Mesenchymal stem cell (in vitro differentiated cells and primary cell): ENCODE measurements at regions not wholly inside any gene's neighbourhood (a gene's known extent, or its start where the extent isn't known, plus 50 kb on each side); places are given as distances from the start of the nearest gene placed in this dataset.

Source experiments
- DNase-seq: peaks from one replicate; pipeline ENCODE4 v3.0.0-alpha.2; 2013
- H2AFZ ChIP-seq: one replicate; pipeline ENCODE4 v1.6.1; 2013; ENCODE audit warnings: low read depth, mild to moderate bottlenecking, control low read depth, inconsistent platforms, low read length, moderate library complexity
- H2AK5ac ChIP-seq: 2 replicates; pipeline ENCODE4 v1.6.1; 2013; ENCODE audit warnings: low read length, moderate library complexity, mild to moderate bottlenecking, inconsistent platforms; ENCODE audit not compliant: severe bottlenecking
- H2BK120ac ChIP-seq: one replicate; pipeline ENCODE4 v1.6.1; 2013; ENCODE audit warnings: low read depth, mild to moderate bottlenecking, inconsistent platforms, low read length, moderate library complexity
- H2BK12ac ChIP-seq, 2 experiments: one replicate each; pipeline ENCODE4 v1.6.1; 2013; ENCODE audit warnings: inconsistent platforms in 2 of 2, low read length in 2 of 2, mild to moderate bottlenecking in 2 of 2, moderate library complexity in 2 of 2, control low read depth in 1 of 2
- H2BK15ac ChIP-seq: one replicate; pipeline ENCODE4 v1.6.1; 2013; ENCODE audit warnings: mild to moderate bottlenecking, low read depth, inconsistent platforms; ENCODE audit not compliant: poor library complexity, severe bottlenecking
- H2BK5ac ChIP-seq: 2 replicates; pipeline ENCODE4 v1.6.1; 2013; ENCODE audit warnings: low read depth, mild to moderate bottlenecking, low read length, control low read depth, inconsistent platforms; ENCODE audit not compliant: poor library complexity, severe bottlenecking
- H3K14ac ChIP-seq, 2 experiments: one replicate each; pipeline ENCODE4 v1.6.1; 2013; ENCODE audit warnings: inconsistent platforms in 2 of 2, low read length in 2 of 2, control low read depth in 1 of 2, mild to moderate bottlenecking in 1 of 2, moderate library complexity in 1 of 2
- H3K18ac ChIP-seq, 2 experiments: one replicate each; pipeline ENCODE4 v1.6.1; 2013; ENCODE audit warnings: inconsistent platforms in 2 of 2, low read length in 2 of 2, control low read depth in 1 of 2, low read depth in 1 of 2, mild to moderate bottlenecking in 1 of 2
- H3K23ac ChIP-seq, 2 experiments: one replicate each; pipeline ENCODE4 v1.6.1; 2013; ENCODE audit warnings: inconsistent platforms in 2 of 2, low read length in 2 of 2, mild to moderate bottlenecking in 2 of 2, moderate library complexity in 2 of 2, control low read depth in 1 of 2
- H3K27ac ChIP-seq: 2 replicates; pipeline ENCODE4 v1.5.1; 2013; ENCODE audit warnings: mild to moderate bottlenecking, moderate library complexity, low read length, control low read depth, inconsistent platforms; ENCODE audit not compliant: poor library complexity, severe bottlenecking
- H3K27me3 ChIP-seq, 2 experiments: 2 replicates each; pipeline versions ENCODE4 v1.6.1 to v1.7.0; 2013; ENCODE audit warnings: low read length in 2 of 2, mild to moderate bottlenecking in 2 of 2, moderate library complexity in 2 of 2, control low read depth in 1 of 2, inconsistent platforms in 1 of 2; ENCODE audit not compliant: control insufficient read depth in 1 of 2, insufficient read depth in 1 of 2
- H3K36me3 ChIP-seq, 2 experiments: 2 replicates each; pipeline versions ENCODE4 v1.6.1 to v1.7.0; 2013; ENCODE audit warnings: low read length in 2 of 2, control low read depth in 1 of 2, inconsistent platforms in 1 of 2, low read depth in 1 of 2, mild to moderate bottlenecking in 1 of 2; ENCODE audit not compliant: insufficient read depth in 2 of 2, control insufficient read depth in 1 of 2
- H3K4ac ChIP-seq, 2 experiments: one replicate each; pipeline ENCODE4 v1.6.1; 2013; ENCODE audit warnings: inconsistent platforms in 2 of 2, low read length in 2 of 2, mild to moderate bottlenecking in 2 of 2, moderate library complexity in 2 of 2, control low read depth in 1 of 2, low read depth in 1 of 2
- H3K4me1 ChIP-seq: 2 replicates; pipeline ENCODE4 v1.6.1; 2013; ENCODE audit warnings: low read depth, low read length, control low read depth; ENCODE audit not compliant: control insufficient read depth, insufficient read depth
- H3K4me2 ChIP-seq: 2 replicates; pipeline ENCODE4 v1.6.1; 2013; ENCODE audit warnings: low read length, mild to moderate bottlenecking, inconsistent platforms; ENCODE audit not compliant: poor library complexity, severe bottlenecking
- H3K4me3 ChIP-seq, 2 experiments: 2 replicates each; pipeline versions ENCODE4 v1.5.1 to v1.7.0; 2013; ENCODE audit warnings: low read length in 2 of 2, mild to moderate bottlenecking in 2 of 2, control low read depth in 1 of 2, low read depth in 1 of 2; ENCODE audit not compliant: insufficient read depth in 1 of 2
- H3K79me1 ChIP-seq: replicated peaks from 2 replicates; pipeline ENCODE4 v1.6.1; 2013; ENCODE audit warnings: mild to moderate bottlenecking, control low read depth, low read length, inconsistent platforms; ENCODE audit not compliant: poor library complexity, severe bottlenecking
- H3K9ac ChIP-seq: 2 replicates; pipeline ENCODE4 v1.7.0; 2013; ENCODE audit warnings: mild to moderate bottlenecking, low read length, moderate library complexity
- H3K9me3 ChIP-seq: 2 replicates; pipeline ENCODE4 v1.7.0; 2013; ENCODE audit warnings: mild to moderate bottlenecking, low read length; ENCODE audit not compliant: control insufficient read depth
- H4K8ac ChIP-seq: one replicate; pipeline ENCODE4 v1.6.1; 2013; ENCODE audit warnings: inconsistent platforms, mild to moderate bottlenecking, low read length, moderate library complexity
- H4K91ac ChIP-seq: one replicate; pipeline ENCODE4 v1.6.1; 2013; ENCODE audit warnings: mild to moderate bottlenecking, low read length, inconsistent platforms
- WGBS: methylation state at CpG from one replicate; pipeline ENCODE4 v1.1.7; 2013; ENCODE audit warnings: mixed read lengths; 5-methylcytosine and 5-hydroxymethylcytosine counted together

DNA sequence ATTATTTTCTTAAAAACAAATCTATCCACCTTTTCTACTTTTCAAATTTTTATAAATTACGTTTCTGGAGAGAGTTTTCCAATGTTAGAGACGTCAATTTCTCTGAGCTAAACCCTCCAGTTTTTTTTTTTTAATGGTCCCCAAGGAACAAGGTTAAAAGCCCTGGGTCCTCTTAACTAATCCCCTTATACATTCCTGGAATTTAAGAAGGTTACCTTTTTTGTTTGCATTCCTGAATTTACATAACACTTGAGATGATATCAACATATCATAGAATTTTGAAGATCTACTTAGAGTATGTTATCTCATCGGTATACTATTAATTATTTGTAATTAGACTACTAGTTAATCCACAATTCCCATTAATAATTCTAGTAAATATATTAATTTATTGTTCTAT is 662.2 kb upstream of the LRFN5 start:
- DNase-seq: no peak
- H3K4me3 ChIP-seq: no peak overlapping the region
- WGBS: 86% methylated on average over 2 of the region's 3 CpGs
- H3K79me1 ChIP-seq: no peaks in the 10 kb centered on the region
- H3K27ac ChIP-seq: no peak overlapping the region
- no peak overlapping the region for H3K4me2 ChIP-seq
- H3K4me1 ChIP-seq: no peaks in the 10 kb centered on the region
- no peak overlapping the region for H3K9ac ChIP-seq
- H3K23ac ChIP-seq: no peak overlapping the region
- H2BK15ac ChIP-seq: no peak overlapping the region
- no peak overlapping the region for H2BK5ac ChIP-seq
- no peak overlapping the region for H2AFZ ChIP-seq
- H3K9me3 ChIP-seq: no peaks in the 10 kb centered on the region
- no peaks in the 10 kb centered on the region for H3K27me3 ChIP-seq
- no peak overlapping the region for H2BK12ac ChIP-seq
- H4K91ac ChIP-seq: no peak overlapping the region
- no peaks in the 10 kb centered on the region for H3K36me3 ChIP-seq
- no peak overlapping the region for H3K14ac ChIP-seq
- no peak overlapping the region for H3K18ac ChIP-seq
- no peak overlapping the region for H2BK120ac ChIP-seq
- no peak overlapping the region for H2AK5ac ChIP-seq
- no peak overlapping the region for H3K4ac ChIP-seq
- no peak overlapping the region for H4K8ac ChIP-seq

DNA sequence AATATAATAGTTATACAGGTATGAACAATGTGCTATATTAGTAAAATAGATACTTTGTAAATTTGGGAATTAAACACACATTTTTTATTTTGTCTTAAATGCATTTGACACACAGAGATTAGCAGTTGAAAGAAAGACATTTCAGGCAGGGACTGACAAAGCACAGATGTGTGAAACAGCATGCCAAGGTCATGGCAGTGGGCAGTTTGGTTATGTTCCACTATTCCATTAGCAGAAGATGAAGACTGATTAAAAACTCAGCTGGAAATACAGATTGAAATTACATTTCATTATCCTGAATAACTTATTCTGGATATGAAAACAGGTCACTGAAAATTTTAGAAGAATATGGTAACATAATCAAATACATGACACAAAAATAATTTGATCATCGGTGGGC is 669.8 kb upstream of the LRFN5 start:
- no peak overlapping the region for H4K91ac ChIP-seq

DNA sequence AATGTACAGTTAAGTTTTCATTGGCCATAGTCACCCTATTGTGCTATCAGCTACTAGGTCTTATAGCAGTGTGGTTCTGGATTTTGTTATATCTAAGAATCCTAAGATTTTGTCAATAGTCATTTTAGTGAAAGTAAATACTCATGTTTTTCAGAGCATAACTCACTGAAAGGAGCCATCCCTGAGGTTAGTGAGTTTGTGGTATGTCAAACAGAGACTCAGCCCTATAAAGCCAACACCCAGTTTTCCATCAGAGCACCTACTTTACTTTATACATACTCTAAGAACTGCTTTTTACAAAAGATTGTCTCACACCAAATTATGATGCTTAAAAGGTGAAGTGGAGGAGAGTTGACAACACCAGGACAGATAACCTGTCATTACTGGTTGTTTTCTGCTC is 686.3 kb upstream of the LRFN5 start:
- Histone ChIP-seq H3K23ac (no peak overlapping the region), H3K79me1 (no peaks in the 10 kb centered on the region), H3K9ac (no peak overlapping the region), H2BK12ac (no peak overlapping the region), H2AK5ac (no peak overlapping the region), H3K18ac (no peak overlapping the region), H2AFZ (no peak overlapping the region), H3K4me1 (no peaks in the 10 kb centered on the region), H2BK120ac (no peak overlapping the region), H2BK5ac (no peak overlapping the region), H3K4ac (no peak overlapping the region), H3K14ac (no peak overlapping the region), H3K9me3 (peaks cover 3% of the 10 kb centered on the region), H3K4me3 (no peak overlapping the region), H4K8ac (no peak overlapping the region), H4K91ac (no peak overlapping the region), H3K4me2 (no peak overlapping the region), H2BK15ac (no peak overlapping the region), H3K36me3 (no peaks in the 10 kb centered on the region), H3K27me3 (no peaks in the 10 kb centered on the region), H3K27ac (no peak overlapping the region)
- DNase-seq: no peak

More for the DNA sequence above, 669.8 kb upstream of the LRFN5 start:
- Histone ChIP-seq H3K14ac (no peak overlapping the region), H2BK15ac (no peak overlapping the region), H3K18ac (no peak overlapping the region), H3K9me3 (no peaks in the 10 kb centered on the region), H2BK12ac (no peak overlapping the region), H3K27me3 (no peaks in the 10 kb centered on the region), H2AK5ac (no peak overlapping the region), H3K27ac (no peak overlapping the region), H3K9ac (no peak overlapping the region), H3K4me2 (no peak overlapping the region), H3K4me3 (no peak overlapping the region), H3K36me3 (no peaks in the 10 kb centered on the region), H3K79me1 (no peaks in the 10 kb centered on the region), H3K23ac (no peak overlapping the region), H2BK5ac (no peak overlapping the region), H2BK120ac (no peak overlapping the region), H3K4me1 (no peaks in the 10 kb centered on the region), H2AFZ (no peak overlapping the region), H3K4ac (no peak overlapping the region), H4K8ac (no peak overlapping the region)
- WGBS: no CpG with 5 or more reads among the region's 1 CpG
- no peak for DNase-seq

DNA sequence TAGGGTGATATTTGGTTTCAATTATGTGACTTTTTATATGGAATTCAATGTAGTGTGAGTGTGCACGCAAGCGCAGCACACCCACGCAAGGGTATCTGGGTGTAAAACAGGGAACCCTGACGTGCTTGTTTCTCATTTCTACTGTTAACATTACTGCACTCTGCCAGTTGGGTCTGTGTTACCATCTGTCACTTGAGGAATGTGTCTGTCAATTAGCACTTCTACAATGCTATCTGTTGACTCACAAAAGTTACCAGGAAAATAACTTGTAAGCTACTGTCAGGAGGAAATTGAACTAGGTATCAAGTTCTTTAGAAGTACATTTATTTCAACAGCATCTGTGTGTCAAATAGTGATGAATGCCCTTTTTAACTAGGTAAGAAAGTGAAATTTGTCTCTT is 695.5 kb upstream of the LRFN5 start:
- Histone ChIP-seq H2BK15ac (no peak overlapping the region), H4K8ac (no peak overlapping the region), H3K36me3 (no peaks in the 10 kb centered on the region), H2BK12ac (no peak overlapping the region), H3K23ac (no peak overlapping the region), H3K4me1 (no peaks in the 10 kb centered on the region), H3K14ac (no peak overlapping the region), H2BK5ac (no peak overlapping the region), H3K4me3 (no peak overlapping the region), H3K27me3 (no peaks in the 10 kb centered on the region), H3K79me1 (no peaks in the 10 kb centered on the region), H3K9me3 (no peaks in the 10 kb centered on the region), H2AK5ac (no peak overlapping the region), H3K18ac (no peak overlapping the region), H3K27ac (no peak overlapping the region), H2BK120ac (no peak overlapping the region), H3K4me2 (no peak overlapping the region), H3K9ac (no peak overlapping the region), H2AFZ (no peak overlapping the region), H4K91ac (no peak overlapping the region), H3K4ac (no peak overlapping the region)
- 67% methylated on average over 4 of the region's 4 CpGs for WGBS
- no peak for DNase-seq
